SK-N-SH (cell line): ENCODE measurements at regions not wholly inside any gene's neighbourhood (a gene's known extent, or its start where the extent isn't known, plus 50 kb on each side); places are given as distances from the start of the nearest gene placed in this dataset.

Source experiments
- CHD2 ChIP-seq: fragments of 150-350 bp; IDR thresholded peaks from 2 replicates; pipeline ENCODE4 v1.6.1; 2018; ENCODE audit warnings: low read length; ENCODE audit not compliant: partially characterized antibody
- GABPA ChIP-seq: IDR thresholded peaks from 2 replicates; pipeline ENCODE4 v1.4.0; 2012; ENCODE audit warnings: low read depth, mild to moderate bottlenecking
- SMC3 ChIP-seq: IDR thresholded peaks from 2 replicates; pipeline ENCODE4 v1.6.1; 2012; ENCODE audit warnings: low read depth, low read length, improper control_type of control experiment
- TAF1 ChIP-seq: IDR thresholded peaks from 2 replicates; pipeline ENCODE4 v1.6.1; 2012; ENCODE audit warnings: low read depth, mild to moderate bottlenecking, low read length, moderate library complexity, borderline replicate concordance
- TF ChIP-seq, protein P1 (sequence below): IDR thresholded peaks from 2 replicates; pipeline ENCODE4 v1.6.1; 2012; ENCODE audit warnings: mild to moderate bottlenecking, low read depth, low read length, moderate library complexity
- TF ChIP-seq, protein P2 (sequence below): fragments of 200-600 bp; sonication (generic); IDR thresholded peaks from 2 replicates; pipeline ENCODE4 v1.6.1; 2017; ENCODE audit warnings: antibody characterized with exemption, mild to moderate bottlenecking, moderate library complexity

DNA sequence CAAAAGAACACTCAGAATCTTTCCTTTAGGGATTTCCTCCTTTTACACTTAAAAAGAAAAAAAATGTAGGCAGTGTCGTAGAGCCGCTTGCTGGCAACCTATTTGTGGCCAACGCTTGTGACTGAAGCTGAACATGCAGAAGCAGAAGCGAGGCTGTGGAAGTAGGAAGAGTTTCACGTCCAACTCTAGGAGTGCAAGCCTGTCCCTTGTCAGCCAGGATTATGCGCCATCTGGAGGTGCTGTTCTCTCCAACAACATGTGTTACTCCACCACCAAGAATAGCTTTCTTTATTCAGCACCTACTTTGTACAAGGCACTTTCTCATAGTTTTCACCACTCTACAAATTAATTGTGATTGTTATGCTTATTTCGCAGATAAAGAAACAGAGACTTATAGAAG, 223.2 kb upstream of the LMCD1 start:
- TF ChIP-seq, protein P1, sequence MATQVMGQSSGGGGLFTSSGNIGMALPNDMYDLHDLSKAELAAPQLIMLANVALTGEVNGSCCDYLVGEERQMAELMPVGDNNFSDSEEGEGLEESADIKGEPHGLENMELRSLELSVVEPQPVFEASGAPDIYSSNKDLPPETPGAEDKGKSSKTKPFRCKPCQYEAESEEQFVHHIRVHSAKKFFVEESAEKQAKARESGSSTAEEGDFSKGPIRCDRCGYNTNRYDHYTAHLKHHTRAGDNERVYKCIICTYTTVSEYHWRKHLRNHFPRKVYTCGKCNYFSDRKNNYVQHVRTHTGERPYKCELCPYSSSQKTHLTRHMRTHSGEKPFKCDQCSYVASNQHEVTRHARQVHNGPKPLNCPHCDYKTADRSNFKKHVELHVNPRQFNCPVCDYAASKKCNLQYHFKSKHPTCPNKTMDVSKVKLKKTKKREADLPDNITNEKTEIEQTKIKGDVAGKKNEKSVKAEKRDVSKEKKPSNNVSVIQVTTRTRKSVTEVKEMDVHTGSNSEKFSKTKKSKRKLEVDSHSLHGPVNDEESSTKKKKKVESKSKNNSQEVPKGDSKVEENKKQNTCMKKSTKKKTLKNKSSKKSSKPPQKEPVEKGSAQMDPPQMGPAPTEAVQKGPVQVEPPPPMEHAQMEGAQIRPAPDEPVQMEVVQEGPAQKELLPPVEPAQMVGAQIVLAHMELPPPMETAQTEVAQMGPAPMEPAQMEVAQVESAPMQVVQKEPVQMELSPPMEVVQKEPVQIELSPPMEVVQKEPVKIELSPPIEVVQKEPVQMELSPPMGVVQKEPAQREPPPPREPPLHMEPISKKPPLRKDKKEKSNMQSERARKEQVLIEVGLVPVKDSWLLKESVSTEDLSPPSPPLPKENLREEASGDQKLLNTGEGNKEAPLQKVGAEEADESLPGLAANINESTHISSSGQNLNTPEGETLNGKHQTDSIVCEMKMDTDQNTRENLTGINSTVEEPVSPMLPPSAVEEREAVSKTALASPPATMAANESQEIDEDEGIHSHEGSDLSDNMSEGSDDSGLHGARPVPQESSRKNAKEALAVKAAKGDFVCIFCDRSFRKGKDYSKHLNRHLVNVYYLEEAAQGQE, result no peak
- TF ChIP-seq, protein P2, sequence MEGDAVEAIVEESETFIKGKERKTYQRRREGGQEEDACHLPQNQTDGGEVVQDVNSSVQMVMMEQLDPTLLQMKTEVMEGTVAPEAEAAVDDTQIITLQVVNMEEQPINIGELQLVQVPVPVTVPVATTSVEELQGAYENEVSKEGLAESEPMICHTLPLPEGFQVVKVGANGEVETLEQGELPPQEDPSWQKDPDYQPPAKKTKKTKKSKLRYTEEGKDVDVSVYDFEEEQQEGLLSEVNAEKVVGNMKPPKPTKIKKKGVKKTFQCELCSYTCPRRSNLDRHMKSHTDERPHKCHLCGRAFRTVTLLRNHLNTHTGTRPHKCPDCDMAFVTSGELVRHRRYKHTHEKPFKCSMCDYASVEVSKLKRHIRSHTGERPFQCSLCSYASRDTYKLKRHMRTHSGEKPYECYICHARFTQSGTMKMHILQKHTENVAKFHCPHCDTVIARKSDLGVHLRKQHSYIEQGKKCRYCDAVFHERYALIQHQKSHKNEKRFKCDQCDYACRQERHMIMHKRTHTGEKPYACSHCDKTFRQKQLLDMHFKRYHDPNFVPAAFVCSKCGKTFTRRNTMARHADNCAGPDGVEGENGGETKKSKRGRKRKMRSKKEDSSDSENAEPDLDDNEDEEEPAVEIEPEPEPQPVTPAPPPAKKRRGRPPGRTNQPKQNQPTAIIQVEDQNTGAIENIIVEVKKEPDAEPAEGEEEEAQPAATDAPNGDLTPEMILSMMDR, result no peak
- no peak for TF ChIP-seq CHD2
- TF ChIP-seq TAF1, result no peak
- no peak for TF ChIP-seq GABPA
- no peak for TF ChIP-seq SMC3
